ENCODE measurements at regions not wholly inside any gene's neighbourhood (a gene's known extent, or its start where the extent isn't known, plus 50 kb on each side); places are given as distances from the start of the nearest gene placed in this dataset.

GRCh38 chr13:62085337-62086229, 669.9 kb upstream of the PCDH20 start:
- TF ChIP-seq POLR2A (IDR thresholded peaks at IDR 0.05; ENCODE audit: low read length) = no peak
- no peak for TF ChIP-seq GATA1 (IDR thresholded peaks at IDR 0.05; ENCODE audit: low read depth, low read length)
